Upper lobe of right lung (tissue), 1 donor: ENCODE measurements at regions not wholly inside any gene's neighbourhood (a gene's known extent, or its start where the extent isn't known, plus 50 kb on each side); places are given as distances from the start of the nearest gene placed in this dataset.

Experiments
- ATAC-seq: fragments of 200-7000 bp; cut with Tn5 transposase; one replicate; pipeline ENCODE4 v1.9.1; 2020; ENCODE audit warnings: mild to moderate bottlenecking, moderate library complexity
- DNase-seq: peaks from one replicate; pipeline ENCODE4 v3.0.0-alpha.2; 2020
- H3K27ac ChIP-seq: fragments of 200-600 bp; one replicate; pipeline ENCODE4 v1.8.0; 2022
- H3K27me3 ChIP-seq: fragments of 200-600 bp; one replicate; pipeline ENCODE4 v1.8.0; 2022; ENCODE audit warnings: mild to moderate bottlenecking
- H3K36me3 ChIP-seq: fragments of 200-600 bp; one replicate; pipeline ENCODE4 v1.8.0; 2022
- H3K4me1 ChIP-seq: fragments of 200-600 bp; one replicate; pipeline ENCODE4 v1.8.0; 2022
- H3K4me3 ChIP-seq: fragments of 200-600 bp; one replicate; pipeline ENCODE4 v1.8.0; 2022; ENCODE audit warnings: mild to moderate bottlenecking
- H3K9me3 ChIP-seq: fragments of 200-600 bp; one replicate; pipeline ENCODE4 v1.8.0; 2022
- intact Hi-C: fragments of 100-400 bp; cut with DNase I; formaldehyde crosslinking; loops from one replicate; pipeline ENCODE4 v1.11.0; 2022
- TF ChIP-seq, protein P1 (sequence below): fragments of 200-600 bp; IDR thresholded peaks from one replicate; pipeline ENCODE4 v1.8.0; 2022; ENCODE audit warnings: antibody characterized with exemption
- donor health status: DM: no; HTN: yes; CAD: no; lungs with severe emphysema.

DNA sequence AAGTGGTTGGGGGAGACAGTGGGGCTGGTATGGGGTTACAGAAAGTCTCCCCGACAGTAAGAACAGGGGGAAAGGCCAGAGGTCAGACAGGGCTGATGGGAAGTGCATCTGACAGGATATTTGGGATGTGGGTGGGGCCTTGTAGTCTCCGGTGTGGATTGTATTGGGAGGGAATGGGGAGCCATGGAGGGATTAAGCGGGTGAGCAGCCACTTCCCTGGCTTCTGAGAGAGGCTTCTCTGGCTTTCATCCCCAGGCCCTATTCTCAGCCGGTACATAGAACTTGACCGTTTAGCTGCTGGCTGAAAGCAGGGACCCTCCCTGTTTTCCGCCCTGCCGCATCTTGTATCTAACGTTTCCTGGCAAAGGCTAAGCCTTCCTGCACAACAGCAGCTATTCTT is 222.0 kb upstream of the LHX5 start:
- DNase-seq: no peak
- intact Hi-C loops: no loop called here
- H3K27me3 ChIP-seq: peaks cover 12% of the 10 kb centered on the region
- no peaks in the 10 kb centered on the region for H3K4me1 ChIP-seq
- H3K36me3 ChIP-seq: no peaks in the 10 kb centered on the region
- H3K9me3 ChIP-seq: no peaks in the 10 kb centered on the region
- H3K4me3 ChIP-seq: no peak overlapping the region
- H3K27ac ChIP-seq: no peak overlapping the region
- TF ChIP-seq, protein P1, sequence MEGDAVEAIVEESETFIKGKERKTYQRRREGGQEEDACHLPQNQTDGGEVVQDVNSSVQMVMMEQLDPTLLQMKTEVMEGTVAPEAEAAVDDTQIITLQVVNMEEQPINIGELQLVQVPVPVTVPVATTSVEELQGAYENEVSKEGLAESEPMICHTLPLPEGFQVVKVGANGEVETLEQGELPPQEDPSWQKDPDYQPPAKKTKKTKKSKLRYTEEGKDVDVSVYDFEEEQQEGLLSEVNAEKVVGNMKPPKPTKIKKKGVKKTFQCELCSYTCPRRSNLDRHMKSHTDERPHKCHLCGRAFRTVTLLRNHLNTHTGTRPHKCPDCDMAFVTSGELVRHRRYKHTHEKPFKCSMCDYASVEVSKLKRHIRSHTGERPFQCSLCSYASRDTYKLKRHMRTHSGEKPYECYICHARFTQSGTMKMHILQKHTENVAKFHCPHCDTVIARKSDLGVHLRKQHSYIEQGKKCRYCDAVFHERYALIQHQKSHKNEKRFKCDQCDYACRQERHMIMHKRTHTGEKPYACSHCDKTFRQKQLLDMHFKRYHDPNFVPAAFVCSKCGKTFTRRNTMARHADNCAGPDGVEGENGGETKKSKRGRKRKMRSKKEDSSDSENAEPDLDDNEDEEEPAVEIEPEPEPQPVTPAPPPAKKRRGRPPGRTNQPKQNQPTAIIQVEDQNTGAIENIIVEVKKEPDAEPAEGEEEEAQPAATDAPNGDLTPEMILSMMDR: no peak
- ATAC-seq: no peak

GRCh38 chr12:113689047-113689610 is 217.5 kb upstream of the LHX5 start:
- no peak for DNase-seq
- Histone ChIP-seq H3K36me3 (no peaks in the 10 kb centered on the region), H3K4me3 (no peak overlapping the region), H3K27ac (no peak overlapping the region), H3K4me1 (no peaks in the 10 kb centered on the region), H3K27me3 (peaks cover 5% of the 10 kb centered on the region), H3K9me3 (no peaks in the 10 kb centered on the region)
- TF ChIP-seq, protein P1: no peak
- no peak for ATAC-seq
- intact Hi-C loops: no loop called here

DNA sequence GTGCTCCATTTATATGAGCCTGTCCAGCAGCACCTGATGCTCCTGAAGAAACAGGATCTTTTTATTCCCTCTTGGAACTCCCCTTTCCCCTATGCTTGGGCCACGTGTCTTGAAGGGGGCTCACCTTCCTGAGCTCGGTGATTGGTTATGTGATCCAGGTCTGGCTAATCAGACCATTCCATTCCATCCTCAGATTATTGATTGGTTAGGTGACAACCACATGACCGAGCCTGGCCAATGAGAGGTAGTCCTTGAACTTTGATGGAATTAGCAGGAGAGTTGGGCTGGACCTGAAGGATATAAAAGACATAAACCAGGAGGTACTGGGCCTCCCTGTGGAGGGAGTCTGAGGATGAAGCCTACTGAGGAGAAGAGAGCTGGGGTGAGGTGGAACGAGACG is 216.6 kb upstream of the LHX5 start:
- peaks cover 5% of the 10 kb centered on the region for H3K27me3 ChIP-seq
- H3K27ac ChIP-seq: no peak overlapping the region
- TF ChIP-seq, protein P1: no peak
- H3K4me3 ChIP-seq: no peak overlapping the region
- H3K4me1 ChIP-seq: no peaks in the 10 kb centered on the region
- intact Hi-C loops: no loop called here
- no peak for DNase-seq
- no peaks in the 10 kb centered on the region for H3K36me3 ChIP-seq
- H3K9me3 ChIP-seq: no peaks in the 10 kb centered on the region
- no peak for ATAC-seq

DNA sequence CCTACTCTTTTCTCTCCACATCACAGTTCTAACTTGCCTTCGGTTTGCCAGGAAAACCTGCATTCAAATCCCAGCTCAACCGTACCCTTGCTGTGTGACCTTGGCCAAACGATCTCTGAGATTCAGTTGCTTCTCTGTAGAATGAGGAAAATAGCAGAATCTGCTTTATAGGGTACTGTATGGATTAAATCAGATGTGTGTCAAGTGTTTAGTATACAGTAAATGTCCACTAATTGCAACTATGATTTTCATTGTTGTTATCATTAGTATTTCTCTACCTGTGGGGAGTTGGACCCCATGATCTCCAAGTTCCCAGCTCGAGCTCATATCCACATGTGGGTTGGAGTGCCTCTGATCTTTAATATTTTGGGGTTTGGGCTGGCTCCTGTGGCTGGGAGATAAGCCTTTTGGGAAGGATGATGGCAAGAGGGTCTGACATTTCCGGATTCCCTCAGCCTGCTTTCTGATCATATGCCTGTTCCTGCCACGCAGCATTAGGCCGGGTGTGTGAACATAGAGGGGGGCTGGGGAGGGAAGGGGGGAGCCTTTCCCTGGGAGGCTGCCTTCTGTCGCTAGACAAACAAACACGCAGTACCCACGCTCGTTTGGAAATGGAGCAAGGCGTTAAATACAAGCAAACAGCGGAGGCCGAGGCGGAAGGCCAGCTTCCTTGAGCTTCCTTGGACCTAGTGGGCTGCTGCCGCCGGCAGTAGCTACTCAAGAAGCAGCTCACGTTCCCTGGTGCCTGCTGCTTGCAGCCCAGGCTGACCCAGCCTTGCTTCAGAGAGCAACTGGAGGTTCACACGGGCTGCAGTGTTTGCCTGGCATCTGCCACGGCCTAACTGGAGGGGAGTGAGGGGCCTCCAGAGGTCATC is 213.5 kb upstream of the LHX5 start:
- H3K27ac ChIP-seq: no peak overlapping the region
- TF ChIP-seq, protein P1: no peak
- intact Hi-C loops: no loop called here
- no peak overlapping the region for H3K4me3 ChIP-seq
- no peaks in the 10 kb centered on the region for H3K36me3 ChIP-seq
- no peak for ATAC-seq
- no peaks in the 10 kb centered on the region for H3K4me1 ChIP-seq
- H3K9me3 ChIP-seq: no peaks in the 10 kb centered on the region
- no peak for DNase-seq
- H3K27me3 ChIP-seq: peaks cover 8% of the 10 kb centered on the region

DNA sequence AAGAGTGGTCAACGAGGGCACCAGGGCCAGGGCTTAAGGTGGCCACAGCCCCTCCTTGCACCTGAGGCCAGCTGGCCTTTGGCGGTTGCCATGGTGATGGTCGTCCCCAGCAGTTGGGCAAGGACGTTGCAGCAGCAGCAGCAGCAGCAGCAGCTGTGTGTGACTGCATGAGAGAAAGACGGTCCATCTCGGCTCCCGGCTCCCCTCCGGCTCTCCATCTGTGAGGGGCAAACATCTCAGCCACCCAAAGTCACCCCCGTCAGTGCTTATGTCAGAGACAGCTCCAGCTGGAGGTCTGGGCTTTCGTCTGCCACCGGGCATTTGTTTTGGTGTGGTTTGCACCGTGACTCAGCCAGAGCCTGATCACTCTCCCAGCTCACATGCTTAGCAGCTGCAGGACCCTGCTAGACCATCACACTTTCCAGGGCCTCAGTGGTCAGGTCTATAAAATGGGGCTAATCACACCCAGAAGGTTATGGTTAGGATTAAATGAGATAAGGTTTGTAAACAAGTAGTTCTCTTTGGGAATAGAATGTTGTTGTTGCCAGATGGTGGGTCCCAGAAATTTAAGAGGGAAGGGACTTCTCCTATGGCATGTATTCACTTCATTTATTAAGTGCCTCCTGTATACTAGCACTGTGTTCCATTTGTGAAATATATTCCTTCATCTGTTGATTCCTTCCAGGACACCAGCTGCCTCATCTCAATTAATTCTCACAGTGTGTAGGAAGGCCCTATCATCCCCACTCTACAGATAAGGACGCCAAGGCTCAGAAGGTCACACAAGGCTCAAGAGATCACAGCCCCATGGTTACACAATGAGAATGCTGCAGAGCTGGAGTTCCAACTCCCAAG is 212.6 kb upstream of the LHX5 start:
- H3K27me3 ChIP-seq: peaks cover 6% of the 10 kb centered on the region

More for the DNA sequence above, 212.6 kb upstream of the LHX5 start:
- Histone ChIP-seq H3K36me3 (no peaks in the 10 kb centered on the region), H3K4me3 (no peak overlapping the region), H3K27ac (no peak overlapping the region), H3K9me3 (no peaks in the 10 kb centered on the region), H3K4me1 (no peaks in the 10 kb centered on the region)
- TF ChIP-seq, protein P1: no peak
- ATAC-seq (no peak), DNase-seq (no peak)
- intact Hi-C loops: no loop called here
